WTC11 (cell line): ENCODE measurements at regions not wholly inside any gene's neighbourhood (a gene's known extent, or its start where the extent isn't known, plus 50 kb on each side); places are given as distances from the start of the nearest gene placed in this dataset.

Source experiments
- ATAC-seq: fragments of 200-7000 bp; cut with Tn5 transposase; 2 replicates; pipeline ENCODE4 v1.10.0; 2021; ENCODE audit warnings: mild to moderate bottlenecking, moderate library complexity
- CTCF ChIA-PET: fragments of 300-600 bp; sonication (Branson Sonifier 250); formaldehyde crosslinking; loops from one replicate; lab custom pipeline; 2021; ENCODE audit warnings: antibody characterized with exemption; lab: Charles Lee
- POLR2A ChIA-PET: fragments of 350-600 bp; sonication (Branson Sonifier 250); formaldehyde crosslinking; loops from one replicate; lab custom pipeline; 2021; ENCODE audit warnings: antibody characterized with exemption; lab: Charles Lee
- DNase-seq: peaks from one replicate; pipeline ENCODE4 v3.0.0; 2021; ENCODE audit warnings: low spot score
- H3K27ac Mint-ChIP-seq: 2 replicates; pipeline ENCODE4 v1.8.0; 2021; ENCODE audit warnings: mixed read lengths
- H3K27me3 Mint-ChIP-seq: 2 replicates; pipeline ENCODE4 v1.8.0; 2021; ENCODE audit warnings: low read depth, mild to moderate bottlenecking, moderate library complexity, mixed read lengths
- H3K36me3 Mint-ChIP-seq: 2 replicates; pipeline ENCODE4 v1.8.0; 2021; ENCODE audit warnings: mixed read lengths
- H3K4me1 Mint-ChIP-seq: 2 replicates; pipeline ENCODE4 v1.8.0; 2022; ENCODE audit warnings: mixed read lengths
- H3K4me3 Mint-ChIP-seq: 2 replicates; pipeline ENCODE4 v1.8.0; 2021; ENCODE audit warnings: mild to moderate bottlenecking, moderate library complexity, mixed read lengths
- H3K9me3 Mint-ChIP-seq: 2 replicates; pipeline ENCODE4 v1.8.0; 2021; ENCODE audit warnings: mixed read lengths
- ATF1 ChIP-seq: sonication (generic); formaldehyde crosslinking; IDR thresholded peaks from 2 replicates; pipeline ENCODE4 v1.8.1; 2023; ENCODE audit warnings: mild to moderate bottlenecking, moderate library complexity, missing genetic modification reagents
- ESRRA ChIP-seq: sonication (generic); formaldehyde crosslinking; IDR thresholded peaks from 2 replicates; pipeline ENCODE4 v1.8.1; 2022; ENCODE audit warnings: mild to moderate bottlenecking, missing genetic modification reagents, borderline replicate concordance
- FOXK1 ChIP-seq: sonication (generic); formaldehyde crosslinking; IDR thresholded peaks from 2 replicates; pipeline ENCODE4 v1.8.0; 2022; ENCODE audit warnings: mild to moderate bottlenecking, moderate library complexity, missing genetic modification reagents
- GABPB1 ChIP-seq: sonication (generic); formaldehyde crosslinking; IDR thresholded peaks from 2 replicates; pipeline ENCODE4 v1.8.1; 2023; ENCODE audit warnings: mild to moderate bottlenecking, missing genetic modification reagents
- RORB ChIP-seq: fragments of 250-450 bp; sonication (Bioruptor Pico); IDR thresholded peaks from 2 replicates; pipeline ENCODE4 v1.9.0; 2021; ENCODE audit warnings: mild to moderate bottlenecking
- SP1 ChIP-seq: sonication (generic); formaldehyde crosslinking; conservative IDR thresholded peaks from 2 replicates; pipeline ENCODE4 v1.8.1; 2022; ENCODE audit warnings: missing genetic modification reagents
- TCF7 ChIP-seq: sonication (generic); formaldehyde crosslinking; IDR thresholded peaks from 2 replicates; pipeline ENCODE4 v1.8.0; 2022; ENCODE audit warnings: mild to moderate bottlenecking, low read depth, missing genetic modification reagents, moderate library complexity
- TEAD1 ChIP-seq: sonication (generic); formaldehyde crosslinking; IDR thresholded peaks from 2 replicates; pipeline ENCODE4 v1.8.0; 2022; ENCODE audit warnings: mild to moderate bottlenecking, missing genetic modification reagents
- TEAD4 ChIP-seq: sonication (generic); formaldehyde crosslinking; IDR thresholded peaks from 2 replicates; pipeline ENCODE4 v1.8.0; 2022; ENCODE audit warnings: mild to moderate bottlenecking, missing genetic modification reagents
- ZNF317 ChIP-seq: sonication (generic); formaldehyde crosslinking; IDR thresholded peaks from 2 replicates; pipeline ENCODE4 v1.8.1; 2023; ENCODE audit warnings: low read depth, mild to moderate bottlenecking, moderate library complexity, missing genetic modification reagents, borderline replicate concordance
- ZNF396 ChIP-seq: fragments of 250-450 bp; sonication (Bioruptor Pico); IDR thresholded peaks from 2 replicates; pipeline ENCODE4 v1.8.0; 2021; ENCODE audit warnings: mild to moderate bottlenecking, moderate library complexity, borderline replicate concordance
- TF ChIP-seq, protein P1 (sequence below): fragments of 250-450 bp; sonication (Bioruptor Pico); conservative IDR thresholded peaks from 2 replicates; pipeline ENCODE4 v1.9.0; 2021; ENCODE audit warnings: mild to moderate bottlenecking
- TF ChIP-seq, protein P2 (sequence below): sonication (generic); formaldehyde crosslinking; IDR thresholded peaks from 2 replicates; pipeline ENCODE4 v1.8.1; 2022; ENCODE audit warnings: low read depth, missing genetic modification reagents, borderline replicate concordance
- TF ChIP-seq, protein P3 (sequence below): fragments of 250-450 bp; sonication (Bioruptor Pico); IDR thresholded peaks from 2 replicates; pipeline ENCODE4 v1.9.0; 2021; ENCODE audit warnings: mild to moderate bottlenecking
- TF ChIP-seq, protein P4 (sequence below): sonication (generic); formaldehyde crosslinking; conservative IDR thresholded peaks from 2 replicates; pipeline ENCODE4 v1.8.1; 2023; ENCODE audit warnings: mild to moderate bottlenecking, low read depth, missing genetic modification reagents, moderate library complexity
- TF ChIP-seq, protein P5 (sequence below): sonication (generic); formaldehyde crosslinking; IDR thresholded peaks from 2 replicates; pipeline ENCODE4 v1.8.1; 2022; ENCODE audit warnings: low read depth, mild to moderate bottlenecking, moderate library complexity, missing genetic modification reagents, borderline replicate concordance
- TF ChIP-seq, protein P6 (sequence below): sonication (generic); formaldehyde crosslinking; IDR thresholded peaks from 2 replicates; pipeline ENCODE4 v1.8.0; 2022; ENCODE audit warnings: mild to moderate bottlenecking, missing genetic modification reagents

DNA sequence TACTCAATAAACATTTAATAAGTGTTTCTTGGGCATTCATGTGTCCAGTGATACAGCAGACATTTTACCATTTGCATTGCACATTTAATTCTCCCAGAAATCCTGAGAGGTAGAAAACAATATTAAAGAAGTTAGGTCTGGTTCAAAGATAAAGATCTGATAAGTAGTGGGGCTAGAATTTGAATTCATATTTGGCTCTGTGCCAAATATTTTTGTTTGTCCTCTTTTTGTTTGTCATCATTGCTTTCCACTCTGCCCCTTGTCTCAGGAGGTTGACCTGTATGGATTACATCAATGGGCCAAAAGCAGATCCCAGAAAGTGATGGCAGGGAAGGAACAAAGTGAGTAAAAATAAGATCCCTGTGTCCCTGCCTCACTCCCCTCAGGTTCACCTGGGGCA is 441.9 kb upstream of the PKDCC start (continued):
- TF ChIP-seq, protein P1, sequence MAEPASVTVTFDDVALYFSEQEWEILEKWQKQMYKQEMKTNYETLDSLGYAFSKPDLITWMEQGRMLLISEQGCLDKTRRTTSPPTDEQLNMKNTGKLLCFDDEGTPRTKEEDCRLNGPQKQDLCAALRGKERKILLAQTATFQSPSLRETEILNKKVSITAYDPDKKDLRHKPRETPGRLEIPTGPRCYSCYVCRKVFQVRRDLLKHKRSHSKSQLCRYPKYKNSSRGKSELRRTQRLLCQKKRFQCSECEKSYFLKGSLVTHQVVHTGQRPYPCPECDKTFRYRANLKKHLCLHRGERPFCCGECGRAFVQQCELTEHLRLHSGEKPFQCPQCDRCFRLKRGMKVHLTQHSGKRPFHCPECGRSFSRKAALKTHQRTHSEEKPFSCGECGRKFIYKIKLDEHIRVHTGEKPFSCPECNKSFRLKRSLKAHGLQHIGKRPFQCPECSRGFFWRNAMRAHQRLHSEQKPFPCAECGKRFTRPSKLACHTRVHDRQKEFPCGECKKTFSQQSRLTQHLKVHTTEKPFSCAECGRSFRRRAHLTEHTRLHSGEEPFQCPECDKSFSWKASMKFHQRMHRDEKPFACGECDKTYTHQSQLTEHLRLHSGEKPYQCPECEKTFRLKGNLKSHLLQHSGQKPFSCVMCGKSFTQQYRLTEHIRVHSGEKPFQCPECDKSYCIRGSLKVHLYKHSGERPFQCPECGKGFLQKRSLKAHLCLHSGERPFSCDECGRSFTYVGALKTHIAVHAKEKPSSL: no peak
- TF ChIP-seq, all 79 proteins: peak for 0

DNA sequence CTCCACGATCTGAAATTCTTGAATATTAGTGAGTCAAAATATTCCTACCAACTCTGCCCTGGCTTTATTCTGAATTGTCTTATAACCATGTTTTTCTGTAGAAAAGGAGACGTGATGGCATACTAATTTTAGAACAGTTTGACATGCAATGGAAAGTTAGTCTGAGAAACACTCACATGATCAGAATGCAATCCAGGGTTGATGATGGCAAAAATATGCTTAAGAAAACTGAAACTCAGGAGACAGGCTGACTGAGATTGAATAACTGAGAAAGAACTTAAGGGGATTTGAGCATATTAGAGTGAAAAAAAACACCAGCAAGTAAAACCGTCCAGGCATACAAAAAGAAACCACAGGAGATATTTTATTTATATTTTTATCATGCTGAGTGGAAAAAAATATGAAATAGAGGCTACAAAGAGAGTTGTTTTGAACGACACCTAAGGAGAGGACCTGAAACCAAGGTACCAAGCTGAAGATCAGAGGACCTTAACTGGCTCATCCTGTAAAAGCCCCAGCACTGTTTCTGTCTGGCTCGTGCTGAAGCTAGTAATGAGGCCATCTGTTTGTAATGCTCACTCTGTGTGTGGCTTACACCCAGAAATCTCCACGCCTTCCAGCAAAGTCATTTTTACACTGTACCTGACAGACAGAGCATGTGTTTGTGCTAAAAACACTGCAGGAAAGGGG is 437.2 kb upstream of the PKDCC start:
- no peaks in the 10 kb centered on the region for H3K27me3 Mint-ChIP-seq
- POLR2A ChIA-PET: no interaction called here
- no peaks in the 10 kb centered on the region for H3K4me1 Mint-ChIP-seq
- DNase-seq (no peak), ATAC-seq (no peak)
- H3K9me3 Mint-ChIP-seq: no peaks in the 10 kb centered on the region
- CTCF ChIA-PET: no interaction called here
- no peak overlapping the region for H3K4me3 Mint-ChIP-seq
- H3K27ac Mint-ChIP-seq: no peak overlapping the region
- TF ChIP-seq, protein P2, sequence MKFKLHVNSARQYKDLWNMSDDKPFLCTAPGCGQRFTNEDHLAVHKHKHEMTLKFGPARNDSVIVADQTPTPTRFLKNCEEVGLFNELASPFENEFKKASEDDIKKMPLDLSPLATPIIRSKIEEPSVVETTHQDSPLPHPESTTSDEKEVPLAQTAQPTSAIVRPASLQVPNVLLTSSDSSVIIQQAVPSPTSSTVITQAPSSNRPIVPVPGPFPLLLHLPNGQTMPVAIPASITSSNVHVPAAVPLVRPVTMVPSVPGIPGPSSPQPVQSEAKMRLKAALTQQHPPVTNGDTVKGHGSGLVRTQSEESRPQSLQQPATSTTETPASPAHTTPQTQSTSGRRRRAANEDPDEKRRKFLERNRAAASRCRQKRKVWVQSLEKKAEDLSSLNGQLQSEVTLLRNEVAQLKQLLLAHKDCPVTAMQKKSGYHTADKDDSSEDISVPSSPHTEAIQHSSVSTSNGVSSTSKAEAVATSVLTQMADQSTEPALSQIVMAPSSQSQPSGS: no peak
- TF ChIP-seq ZNF317 (CRISPR knock-in tag) (no peak), ESRRA (CRISPR knock-in tag) (no peak), ATF1 (no peak), TEAD4 (CRISPR knock-in tag) (no peak), ZNF396 (CRISPR knock-in tag) (no peak), TCF7 (no peak), FOXK1 (CRISPR knock-in tag) (no peak), TEAD1 (CRISPR knock-in tag) (no peak), SP1 (CRISPR knock-in tag) (no peak), RORB (CRISPR knock-in tag) (no peak), GABPB1 (CRISPR knock-in tag) (no peak)
- TF ChIP-seq, protein P3, sequence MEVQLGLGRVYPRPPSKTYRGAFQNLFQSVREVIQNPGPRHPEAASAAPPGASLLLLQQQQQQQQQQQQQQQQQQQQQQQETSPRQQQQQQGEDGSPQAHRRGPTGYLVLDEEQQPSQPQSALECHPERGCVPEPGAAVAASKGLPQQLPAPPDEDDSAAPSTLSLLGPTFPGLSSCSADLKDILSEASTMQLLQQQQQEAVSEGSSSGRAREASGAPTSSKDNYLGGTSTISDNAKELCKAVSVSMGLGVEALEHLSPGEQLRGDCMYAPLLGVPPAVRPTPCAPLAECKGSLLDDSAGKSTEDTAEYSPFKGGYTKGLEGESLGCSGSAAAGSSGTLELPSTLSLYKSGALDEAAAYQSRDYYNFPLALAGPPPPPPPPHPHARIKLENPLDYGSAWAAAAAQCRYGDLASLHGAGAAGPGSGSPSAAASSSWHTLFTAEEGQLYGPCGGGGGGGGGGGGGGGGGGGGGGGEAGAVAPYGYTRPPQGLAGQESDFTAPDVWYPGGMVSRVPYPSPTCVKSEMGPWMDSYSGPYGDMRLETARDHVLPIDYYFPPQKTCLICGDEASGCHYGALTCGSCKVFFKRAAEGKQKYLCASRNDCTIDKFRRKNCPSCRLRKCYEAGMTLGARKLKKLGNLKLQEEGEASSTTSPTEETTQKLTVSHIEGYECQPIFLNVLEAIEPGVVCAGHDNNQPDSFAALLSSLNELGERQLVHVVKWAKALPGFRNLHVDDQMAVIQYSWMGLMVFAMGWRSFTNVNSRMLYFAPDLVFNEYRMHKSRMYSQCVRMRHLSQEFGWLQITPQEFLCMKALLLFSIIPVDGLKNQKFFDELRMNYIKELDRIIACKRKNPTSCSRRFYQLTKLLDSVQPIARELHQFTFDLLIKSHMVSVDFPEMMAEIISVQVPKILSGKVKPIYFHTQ (CRISPR knock-in tag): no peak
- TF ChIP-seq, protein P4, sequence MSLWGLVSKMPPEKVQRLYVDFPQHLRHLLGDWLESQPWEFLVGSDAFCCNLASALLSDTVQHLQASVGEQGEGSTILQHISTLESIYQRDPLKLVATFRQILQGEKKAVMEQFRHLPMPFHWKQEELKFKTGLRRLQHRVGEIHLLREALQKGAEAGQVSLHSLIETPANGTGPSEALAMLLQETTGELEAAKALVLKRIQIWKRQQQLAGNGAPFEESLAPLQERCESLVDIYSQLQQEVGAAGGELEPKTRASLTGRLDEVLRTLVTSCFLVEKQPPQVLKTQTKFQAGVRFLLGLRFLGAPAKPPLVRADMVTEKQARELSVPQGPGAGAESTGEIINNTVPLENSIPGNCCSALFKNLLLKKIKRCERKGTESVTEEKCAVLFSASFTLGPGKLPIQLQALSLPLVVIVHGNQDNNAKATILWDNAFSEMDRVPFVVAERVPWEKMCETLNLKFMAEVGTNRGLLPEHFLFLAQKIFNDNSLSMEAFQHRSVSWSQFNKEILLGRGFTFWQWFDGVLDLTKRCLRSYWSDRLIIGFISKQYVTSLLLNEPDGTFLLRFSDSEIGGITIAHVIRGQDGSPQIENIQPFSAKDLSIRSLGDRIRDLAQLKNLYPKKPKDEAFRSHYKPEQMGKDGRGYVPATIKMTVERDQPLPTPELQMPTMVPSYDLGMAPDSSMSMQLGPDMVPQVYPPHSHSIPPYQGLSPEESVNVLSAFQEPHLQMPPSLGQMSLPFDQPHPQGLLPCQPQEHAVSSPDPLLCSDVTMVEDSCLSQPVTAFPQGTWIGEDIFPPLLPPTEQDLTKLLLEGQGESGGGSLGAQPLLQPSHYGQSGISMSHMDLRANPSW (CRISPR knock-in tag): no peak
- TF ChIP-seq, protein P5, sequence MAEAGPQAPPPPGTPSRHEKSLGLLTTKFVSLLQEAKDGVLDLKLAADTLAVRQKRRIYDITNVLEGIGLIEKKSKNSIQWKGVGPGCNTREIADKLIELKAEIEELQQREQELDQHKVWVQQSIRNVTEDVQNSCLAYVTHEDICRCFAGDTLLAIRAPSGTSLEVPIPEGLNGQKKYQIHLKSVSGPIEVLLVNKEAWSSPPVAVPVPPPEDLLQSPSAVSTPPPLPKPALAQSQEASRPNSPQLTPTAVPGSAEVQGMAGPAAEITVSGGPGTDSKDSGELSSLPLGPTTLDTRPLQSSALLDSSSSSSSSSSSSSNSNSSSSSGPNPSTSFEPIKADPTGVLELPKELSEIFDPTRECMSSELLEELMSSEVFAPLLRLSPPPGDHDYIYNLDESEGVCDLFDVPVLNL: no peak
- TF ChIP-seq, protein P6, sequence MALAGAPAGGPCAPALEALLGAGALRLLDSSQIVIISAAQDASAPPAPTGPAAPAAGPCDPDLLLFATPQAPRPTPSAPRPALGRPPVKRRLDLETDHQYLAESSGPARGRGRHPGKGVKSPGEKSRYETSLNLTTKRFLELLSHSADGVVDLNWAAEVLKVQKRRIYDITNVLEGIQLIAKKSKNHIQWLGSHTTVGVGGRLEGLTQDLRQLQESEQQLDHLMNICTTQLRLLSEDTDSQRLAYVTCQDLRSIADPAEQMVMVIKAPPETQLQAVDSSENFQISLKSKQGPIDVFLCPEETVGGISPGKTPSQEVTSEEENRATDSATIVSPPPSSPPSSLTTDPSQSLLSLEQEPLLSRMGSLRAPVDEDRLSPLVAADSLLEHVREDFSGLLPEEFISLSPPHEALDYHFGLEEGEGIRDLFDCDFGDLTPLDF (CRISPR knock-in tag): no peak
- H3K36me3 Mint-ChIP-seq: no peaks in the 10 kb centered on the region
